HG02884 (cell line): ENCODE measurements at regions not wholly inside any gene's neighbourhood (a gene's known extent, or its start where the extent isn't known, plus 50 kb on each side); places are given as distances from the start of the nearest gene placed in this dataset.

ENCODE experiments used
- ATAC-seq: cut with Tn5 transposase; IDR thresholded peaks from one replicate; pipeline ENCODE4 v1.9.1; 2021; ENCODE audit warnings: mild to moderate bottlenecking, moderate library complexity; ENCODE audit not compliant: unreplicated experiment

DNA sequence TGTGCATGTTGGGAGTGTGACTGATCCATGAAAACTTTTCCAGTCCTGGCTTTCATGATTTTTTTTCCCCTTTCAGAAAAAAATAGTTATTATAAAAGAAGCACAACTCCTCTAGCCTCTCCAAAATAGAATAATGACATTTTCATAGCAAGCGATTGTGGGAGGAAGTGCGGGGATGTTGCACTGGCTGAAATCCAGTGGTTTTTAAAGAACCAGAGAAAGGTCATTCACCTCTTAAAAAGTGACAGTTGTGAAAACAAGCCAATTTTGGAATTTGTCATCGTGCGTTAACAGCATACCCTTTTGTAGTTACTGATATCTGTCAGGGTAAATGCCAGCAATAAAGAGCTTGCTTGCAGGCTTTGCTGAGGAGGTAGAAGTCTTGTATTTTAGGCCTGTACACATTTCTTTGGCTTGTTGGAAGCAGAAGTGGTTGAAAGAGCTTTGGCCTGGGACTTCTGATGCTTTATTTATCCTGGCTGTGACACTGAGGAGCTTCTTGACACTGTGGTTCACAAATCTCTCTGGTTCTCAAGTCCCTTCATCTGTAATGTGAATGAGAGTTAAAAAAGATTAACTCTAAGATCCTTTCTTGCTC lies 545.9 kb downstream of the REEP3 start:
- no peak for ATAC-seq

DNA sequence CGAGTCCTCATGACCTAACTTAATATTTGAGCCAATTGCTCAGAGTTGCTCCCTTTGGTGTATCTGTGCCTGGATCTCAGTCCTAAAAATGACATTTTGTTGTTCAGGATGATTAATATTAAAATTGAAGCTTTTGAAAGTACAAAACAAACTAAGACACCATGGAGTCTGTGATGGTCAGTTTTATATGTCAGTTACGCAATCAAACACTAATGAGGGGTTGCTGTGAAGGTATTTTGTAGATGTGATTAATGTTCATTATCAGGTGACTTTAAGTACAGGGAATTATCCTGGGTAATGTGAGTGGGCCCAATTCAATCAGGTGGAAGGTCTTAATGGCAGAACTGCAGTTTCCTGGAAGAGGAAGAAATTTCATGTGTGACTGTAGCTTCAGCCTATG lies 546.7 kb downstream of the REEP3 start:
- ATAC-seq, result no peak

DNA sequence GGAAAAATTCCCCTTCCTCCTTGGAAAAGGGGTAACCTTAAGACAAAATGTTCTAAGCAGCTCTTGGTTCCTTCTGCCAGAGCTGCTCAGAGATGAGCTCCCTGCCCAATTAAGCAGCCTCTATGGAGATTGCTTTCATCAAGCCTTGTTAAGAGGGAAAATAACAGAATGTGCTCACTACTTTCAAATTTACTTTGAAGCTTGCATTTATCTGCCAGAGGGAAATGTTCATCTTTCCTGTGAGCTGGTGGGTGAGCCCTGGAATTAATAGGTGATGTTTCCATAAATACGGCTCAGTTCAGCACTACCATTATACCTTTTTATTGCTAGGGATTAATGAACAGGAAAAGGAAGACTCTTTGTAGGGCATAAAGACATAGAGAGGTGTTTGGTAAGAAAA lies 549.0 kb downstream of the REEP3 start:
- no peak for ATAC-seq

DNA sequence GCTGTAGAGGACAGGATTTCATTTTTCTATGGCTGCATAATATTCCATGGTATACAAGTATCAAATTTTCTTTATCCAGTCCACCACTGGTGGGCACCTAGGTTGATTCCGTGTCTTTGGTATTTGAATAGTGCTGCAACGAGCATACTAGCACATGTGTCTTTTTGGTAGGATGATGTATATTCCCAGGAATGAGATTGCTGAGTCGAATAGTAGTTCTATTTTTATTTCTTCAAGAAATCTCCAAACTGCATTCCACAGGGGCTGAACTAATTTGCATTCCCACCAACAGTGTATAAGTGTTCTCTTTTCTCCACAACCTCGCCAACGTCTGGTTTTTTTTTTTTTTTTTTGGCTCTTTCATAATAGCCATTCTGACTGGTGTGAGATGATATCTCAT lies 550.0 kb downstream of the REEP3 start:
- ATAC-seq, result no peak

DNA sequence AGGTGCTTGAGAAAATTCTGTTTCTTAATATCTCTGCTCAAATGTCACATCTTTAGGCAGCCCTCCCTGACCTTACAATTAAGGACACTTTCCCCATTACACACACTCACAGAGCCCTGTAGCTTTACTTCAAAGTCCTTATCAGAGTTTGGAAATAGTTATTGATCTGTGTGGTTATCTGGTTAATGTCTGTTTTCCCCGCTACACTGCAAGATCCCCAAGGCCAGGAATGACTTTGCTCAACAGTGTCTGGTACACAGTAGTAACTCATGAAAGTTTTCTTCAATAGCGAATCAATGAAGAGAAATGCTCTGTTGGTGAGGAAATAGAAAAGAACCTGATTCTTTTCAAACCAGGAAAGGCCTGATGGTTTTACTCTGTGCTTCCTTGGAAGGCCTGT lies 554.4 kb downstream of the REEP3 start:
- ATAC-seq, result no peak

DNA sequence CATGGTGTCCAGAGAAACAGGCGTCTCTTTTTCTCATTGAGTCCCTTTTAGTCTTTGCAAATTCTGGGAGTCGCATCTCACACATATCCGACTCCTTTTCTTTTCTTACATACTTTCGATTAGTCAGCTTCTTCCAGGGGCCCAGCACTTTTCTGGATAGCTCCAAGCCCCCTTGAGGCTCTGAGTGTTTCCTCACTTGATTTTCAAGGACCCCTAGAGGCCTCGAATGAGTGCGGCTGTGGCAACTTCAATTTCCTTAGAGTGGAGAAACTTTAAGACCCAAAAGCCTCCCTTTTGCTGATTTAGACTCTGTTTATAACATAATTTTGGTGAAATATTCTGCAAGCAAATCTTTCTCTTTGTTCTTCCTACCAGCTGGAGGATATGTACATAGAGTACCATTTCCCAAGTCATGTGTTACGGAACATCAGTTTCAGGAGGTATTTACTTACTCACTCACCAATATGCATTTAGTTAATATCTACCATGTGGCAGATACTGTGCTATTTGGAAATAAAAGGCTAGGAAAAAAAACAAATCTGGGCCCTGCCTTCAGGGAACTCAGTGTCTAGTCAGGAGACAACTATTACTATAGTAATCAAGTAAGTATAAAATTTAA lies 555.2 kb downstream of the REEP3 start:
- ATAC-seq, result no peak

DNA sequence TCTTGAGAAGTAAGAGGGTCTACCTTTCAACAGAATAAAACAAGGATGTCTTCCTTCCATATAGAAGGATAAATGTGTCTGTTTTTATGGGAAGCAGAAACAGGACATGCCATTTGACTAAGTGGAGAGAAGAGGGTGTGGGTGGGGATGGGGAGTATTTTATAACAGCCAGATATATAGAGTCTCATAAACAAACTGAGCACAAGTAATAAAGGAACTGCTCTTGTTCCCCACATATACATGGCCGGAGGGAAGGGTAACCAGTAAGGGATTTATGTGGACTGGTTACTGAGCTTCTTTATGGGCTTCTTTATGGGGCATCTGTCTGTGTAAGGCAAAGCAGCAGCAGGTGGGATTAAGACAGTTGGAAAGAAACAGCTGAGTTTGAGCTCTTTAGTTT lies 558.1 kb downstream of the REEP3 start:
- no peak for ATAC-seq

DNA sequence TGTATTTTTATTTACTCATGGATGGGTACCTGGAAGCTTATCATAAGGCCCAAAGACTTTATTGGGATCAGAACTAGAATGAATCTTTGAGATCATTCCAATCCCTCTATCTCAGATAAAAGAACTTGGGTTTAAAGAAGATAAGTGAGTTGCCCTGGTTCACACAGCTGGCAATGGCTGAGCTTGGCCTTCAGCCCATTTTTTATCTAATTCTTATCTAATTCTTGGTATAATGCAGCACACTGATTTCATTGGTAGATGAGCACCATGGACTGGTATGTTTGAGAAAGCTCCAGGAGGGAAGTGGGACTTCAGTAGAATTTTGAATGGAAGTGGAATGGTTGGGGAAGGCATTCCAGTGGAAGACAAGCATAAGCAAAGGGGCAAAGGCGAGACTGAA lies 558.9 kb downstream of the REEP3 start:
- ATAC-seq, result no peak

DNA sequence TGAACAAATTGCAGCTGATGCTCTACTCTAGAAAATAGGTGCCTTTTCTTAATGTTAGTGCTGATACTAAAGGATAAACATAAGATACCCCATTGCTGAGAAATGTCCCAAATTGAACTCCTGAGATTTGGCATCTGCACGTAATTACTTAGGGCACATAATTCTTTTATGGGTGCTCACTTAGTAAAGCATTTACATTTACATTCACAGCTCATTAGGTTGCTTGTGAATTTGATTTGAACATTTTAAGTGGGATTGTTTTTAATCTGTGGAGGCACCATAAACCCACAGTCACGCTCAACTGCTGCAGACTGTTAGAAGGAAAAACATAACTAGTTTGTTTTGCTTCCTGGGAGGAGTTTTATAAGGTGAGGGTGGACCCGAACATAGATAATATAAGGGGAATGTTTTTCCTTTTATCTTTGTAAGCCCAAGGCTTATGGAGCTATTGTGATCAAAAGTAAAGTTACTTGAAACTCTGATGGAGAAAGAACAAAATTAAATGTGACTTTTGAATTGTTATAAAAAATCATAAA lies 560.8 kb downstream of the REEP3 start:
- ATAC-seq, result no peak

DNA sequence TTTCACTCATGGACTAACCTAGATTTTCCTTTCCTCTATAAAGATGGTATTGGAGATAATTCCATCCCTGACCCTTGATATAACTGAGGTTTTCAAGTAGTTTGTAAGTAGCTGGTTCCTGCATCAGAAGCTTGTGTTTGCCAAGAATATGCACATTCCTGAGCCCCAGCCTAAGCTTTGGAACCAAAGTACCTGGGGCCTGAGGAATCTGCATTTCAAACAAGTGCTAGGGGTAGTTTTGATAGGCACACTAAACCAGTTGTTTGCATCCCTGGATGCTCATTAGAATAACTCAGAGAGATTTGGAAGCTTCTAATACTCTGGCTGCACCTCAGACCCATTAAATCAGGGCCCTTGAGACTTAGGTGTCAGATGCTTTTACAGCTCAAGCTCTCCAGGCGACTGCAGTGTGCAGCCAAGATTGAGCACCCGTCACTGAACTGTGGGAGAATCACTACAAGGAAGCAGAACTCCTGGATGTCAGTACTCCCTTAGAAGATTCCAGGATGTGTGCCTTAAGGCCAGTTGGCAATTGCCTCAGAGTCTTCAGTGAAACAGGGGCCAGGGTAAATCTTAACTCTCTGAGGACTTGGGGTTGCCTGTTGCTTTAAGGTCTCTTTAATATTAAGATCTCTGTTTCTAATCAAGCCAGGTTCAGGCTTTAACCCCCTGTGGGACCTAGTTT lies 565.0 kb downstream of the REEP3 start:
- ATAC-seq, result no peak

DNA sequence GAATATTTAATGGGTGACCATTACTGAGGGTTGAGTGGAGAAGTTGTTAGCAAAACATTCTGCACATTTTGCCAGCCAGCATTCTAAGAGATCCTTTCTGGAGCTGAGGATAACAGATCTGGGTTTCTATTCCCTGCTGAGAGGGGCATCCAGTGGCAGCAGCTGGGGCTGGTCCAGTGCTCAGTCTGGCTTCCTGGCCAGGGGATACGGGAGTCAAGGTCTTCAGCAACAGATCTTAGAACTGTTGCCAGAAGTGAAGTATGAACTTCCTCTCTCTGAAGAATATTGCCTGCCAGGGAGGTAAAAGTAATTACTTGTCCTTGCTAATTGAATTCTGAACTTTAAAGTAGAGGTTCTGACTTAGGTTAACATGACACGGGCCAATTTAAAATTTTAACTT lies 568.4 kb downstream of the REEP3 start:
- no peak for ATAC-seq

DNA sequence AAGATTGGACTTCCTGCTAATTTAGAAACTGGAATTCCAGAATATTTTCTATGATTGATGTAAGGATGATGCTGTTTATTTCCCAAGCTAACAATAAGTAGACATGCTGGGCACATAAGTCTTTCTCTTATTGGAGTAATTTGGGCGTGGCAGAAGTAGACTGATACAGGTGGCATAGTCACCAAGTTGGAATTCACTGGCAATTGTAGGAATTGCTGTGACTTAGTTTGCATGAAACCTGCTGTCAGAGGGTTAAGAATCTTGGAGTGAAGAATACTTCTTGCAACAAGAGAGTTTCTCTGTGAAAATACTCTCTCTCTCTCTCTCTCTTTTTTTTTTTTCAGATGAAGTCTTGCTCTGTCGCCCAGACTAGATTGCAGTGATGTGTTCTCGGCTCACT lies 569.7 kb downstream of the REEP3 start:
- ATAC-seq, result no peak

DNA sequence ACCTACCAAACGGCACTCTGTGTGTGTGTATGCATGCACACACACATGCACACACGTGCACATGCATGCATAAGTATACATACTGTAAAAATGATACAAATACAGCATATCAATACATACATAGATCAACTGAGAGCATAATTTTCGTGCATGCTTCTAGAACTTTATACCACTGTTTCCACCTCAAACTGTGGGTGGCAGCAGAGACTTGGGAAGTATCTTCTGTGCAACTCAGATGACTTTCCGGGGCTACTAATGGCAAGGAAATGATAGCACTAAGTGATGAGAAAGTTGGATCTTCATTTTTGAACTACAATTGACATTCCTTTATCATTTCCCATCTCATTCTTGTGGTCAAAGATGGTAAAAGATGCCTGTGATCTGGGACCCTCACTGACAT lies 570.7 kb downstream of the REEP3 start:
- ATAC-seq, result no peak

DNA sequence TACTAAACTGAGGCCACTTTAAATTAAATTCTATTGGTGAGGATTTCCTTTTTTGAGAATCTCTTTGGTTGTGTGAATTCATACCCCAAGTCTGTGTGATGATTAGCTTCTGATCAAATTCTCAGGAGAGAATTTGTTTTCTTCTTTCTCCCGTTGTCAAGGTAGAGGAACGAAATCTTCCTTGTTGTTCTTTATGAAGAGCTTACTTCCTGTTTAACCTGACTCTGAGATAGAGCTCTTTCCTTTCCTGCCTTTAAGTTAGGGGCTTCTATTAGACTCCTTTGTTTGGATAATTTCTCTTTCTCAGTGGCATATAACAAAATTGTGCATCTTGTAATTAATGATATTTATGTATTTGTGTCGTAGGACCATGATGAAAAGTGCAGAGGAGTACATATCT lies 572.1 kb downstream of the REEP3 start:
- no peak for ATAC-seq

DNA sequence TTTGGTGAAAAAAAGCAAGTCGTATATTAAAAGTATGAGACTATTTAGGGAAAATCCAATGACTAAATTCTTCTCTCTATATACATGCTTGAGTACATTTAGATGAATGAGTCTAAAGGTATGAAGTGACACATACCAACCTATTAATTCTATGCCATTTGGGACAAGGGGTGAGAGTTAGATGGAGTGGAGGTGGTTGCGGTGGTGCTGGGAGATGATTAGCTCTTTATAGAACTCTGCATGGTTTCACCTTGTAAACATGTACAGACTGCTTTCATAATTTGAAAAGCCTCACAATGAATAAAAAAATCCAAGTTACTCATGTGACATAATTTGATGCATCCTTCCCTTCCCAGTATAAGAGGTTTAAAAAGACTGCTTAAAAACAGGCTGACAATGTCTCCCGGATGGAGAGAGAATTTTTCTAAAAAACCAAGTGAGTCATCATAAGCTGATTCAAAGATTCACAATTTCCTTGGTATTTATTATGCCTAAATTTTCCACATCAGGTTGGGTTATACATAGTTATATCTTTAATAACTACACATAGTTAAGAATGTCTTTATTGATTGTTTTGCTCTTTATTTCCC lies 572.8 kb downstream of the REEP3 start:
- no peak for ATAC-seq

DNA sequence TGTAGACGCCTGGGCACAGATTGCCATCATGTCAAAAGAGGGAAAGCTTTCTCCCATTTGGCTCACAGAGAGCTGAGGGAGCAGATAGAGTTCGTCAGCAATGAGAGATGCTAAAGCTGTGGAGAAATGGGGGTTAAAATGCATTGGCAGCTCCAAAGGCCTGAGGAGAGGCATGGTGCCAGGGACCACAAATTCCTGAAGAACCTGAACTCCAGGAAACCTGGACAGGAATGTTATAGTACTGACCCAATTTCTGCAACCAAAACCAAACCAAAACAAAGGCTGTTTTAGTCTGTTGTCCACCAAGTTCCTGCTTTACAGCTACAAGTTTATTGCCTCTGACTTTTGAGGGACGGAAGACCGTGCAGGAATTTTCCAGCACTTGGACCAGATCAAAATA lies 575.7 kb downstream of the REEP3 start:
- ATAC-seq, result no peak

DNA sequence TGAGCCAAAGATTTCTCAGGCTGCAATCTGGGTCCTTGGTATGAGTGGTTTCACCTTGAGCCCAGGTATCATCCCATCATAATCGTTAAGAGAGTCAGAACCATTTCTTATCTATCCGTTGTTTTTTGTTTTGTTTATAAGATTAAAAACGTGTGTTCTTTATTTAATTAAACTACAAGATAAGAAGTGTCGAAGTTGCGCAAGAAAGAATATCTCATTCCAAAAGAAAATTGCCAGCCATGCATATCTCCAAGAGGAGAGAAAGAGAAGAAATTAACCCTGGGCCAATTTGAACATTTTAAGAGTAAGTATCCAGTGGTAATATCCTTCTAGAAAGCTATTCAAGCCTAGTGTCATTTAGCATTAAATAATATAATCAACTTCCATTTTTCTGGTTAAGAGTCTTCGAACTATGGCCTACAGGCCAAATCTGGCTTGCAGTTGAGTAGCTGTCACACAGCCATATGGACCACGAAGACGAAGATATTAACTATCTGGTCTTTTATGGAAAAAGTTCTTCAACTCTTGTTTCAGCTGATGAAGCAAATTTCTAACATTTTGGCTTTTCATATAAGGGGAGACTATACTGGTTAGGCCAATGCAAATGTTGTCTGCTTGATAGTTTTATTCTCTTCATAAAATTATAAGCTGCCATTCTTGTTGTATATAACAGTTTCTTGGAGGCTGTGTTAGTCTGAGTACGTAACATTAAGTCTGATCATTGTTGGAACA lies 576.4 kb downstream of the REEP3 start:
- ATAC-seq, result no peak

DNA sequence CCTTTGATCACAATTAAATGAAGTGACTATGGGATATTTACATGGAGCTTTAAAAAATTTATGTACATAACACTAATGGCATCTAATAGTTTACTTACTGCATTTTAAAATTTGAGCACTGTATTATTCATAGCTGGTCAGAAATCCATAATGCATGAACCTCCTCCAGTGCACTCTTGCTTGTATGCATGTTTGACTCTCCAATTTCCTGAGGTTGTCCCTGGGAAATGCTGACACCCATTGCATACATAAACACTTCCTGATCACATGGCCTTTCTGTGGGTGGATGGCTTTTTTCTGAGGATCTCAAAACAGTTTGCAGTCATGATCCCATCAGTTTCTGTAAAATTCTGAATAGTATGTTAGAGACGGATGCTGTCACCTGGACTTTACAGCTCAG lies 577.8 kb downstream of the REEP3 start:
- no peak for ATAC-seq

DNA sequence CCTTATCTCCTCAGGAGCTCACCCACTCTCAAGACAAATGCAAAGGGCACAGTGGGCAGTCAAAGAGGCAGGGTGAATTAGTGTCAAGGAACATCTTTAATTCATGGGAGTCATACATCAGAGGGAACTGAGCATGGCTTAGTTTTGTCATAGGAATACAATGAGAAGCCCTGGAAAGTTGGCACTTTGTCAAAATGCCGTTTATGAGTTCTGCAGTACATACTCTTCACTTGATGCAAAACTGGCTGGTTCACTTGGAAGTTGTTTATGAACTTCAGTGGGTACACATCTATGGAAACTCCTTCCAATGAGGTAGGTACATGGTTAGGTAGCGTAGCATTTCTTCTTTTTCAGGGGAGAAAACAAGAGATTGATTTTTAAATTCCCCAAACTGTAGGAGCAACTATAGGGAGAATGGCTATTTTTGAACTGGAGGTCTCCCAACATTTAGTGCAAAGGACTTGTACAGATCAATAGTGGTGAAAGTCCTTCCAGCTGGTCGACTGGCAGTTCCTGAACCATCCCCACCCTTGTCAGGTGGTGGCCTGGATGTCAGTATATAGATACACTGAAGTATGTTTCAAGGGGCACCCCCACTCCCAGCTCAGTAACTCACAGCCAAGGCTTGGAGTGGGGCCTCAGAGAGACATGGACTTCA lies 580.5 kb downstream of the REEP3 start:
- no peak for ATAC-seq

DNA sequence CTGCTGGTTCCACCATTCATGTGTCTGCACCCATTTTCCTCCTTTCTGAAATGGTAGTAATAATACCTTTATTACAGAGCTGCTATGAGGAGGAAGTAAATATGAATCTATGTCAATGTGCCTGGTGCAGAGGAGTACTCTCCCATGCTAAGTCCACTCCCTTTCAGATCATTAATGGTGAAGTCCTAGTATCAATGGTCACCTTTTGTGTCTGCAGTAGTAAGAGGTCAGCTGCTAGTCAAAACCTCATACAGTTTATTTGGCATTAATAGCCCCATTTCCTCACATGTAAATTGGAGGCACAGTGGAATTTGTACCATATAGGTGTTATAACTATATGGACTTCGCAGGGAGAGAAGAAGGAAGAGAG lies 581.0 kb downstream of the REEP3 start:
- no peak for ATAC-seq

DNA sequence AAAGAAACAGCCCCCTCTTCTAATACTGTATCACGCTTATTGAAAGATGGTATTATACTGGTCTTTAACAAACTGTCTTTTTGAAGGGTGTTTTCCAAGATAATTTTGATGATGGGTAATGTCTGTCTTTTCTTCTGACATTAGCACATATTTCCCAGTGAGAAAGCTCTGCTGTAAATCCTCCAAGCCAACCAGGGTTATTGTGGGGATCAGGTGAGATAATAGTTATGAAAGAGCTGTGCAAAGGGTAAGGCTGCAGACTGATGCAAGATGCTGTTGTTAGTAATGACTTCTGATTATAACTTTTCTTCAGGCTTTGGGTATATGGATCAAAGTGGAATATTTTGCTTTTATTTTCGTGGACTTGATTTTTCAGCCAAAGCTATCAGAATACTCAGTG lies 581.7 kb downstream of the REEP3 start:
- no peak for ATAC-seq
